HAP-1 (cell line): ENCODE measurements at regions not wholly inside any gene's neighbourhood (a gene's known extent, or its start where the extent isn't known, plus 50 kb on each side); places are given as distances from the start of the nearest gene placed in this dataset.

Experiments
- DNase-seq, 2 experiments: peaks; one replicate each; pipeline ENCODE4 v3.0.0-alpha.2; 2016 to 2020; ENCODE audit warnings: low spot score in 2 of 2
- H3K27me3 ChIP-seq: fragments of 250-450 bp; sonication (Bioruptor Pico); 2 replicates; pipeline ENCODE4 v1.5.1; 2020; ENCODE audit warnings: low read depth, mild to moderate bottlenecking, moderate library complexity
- H3K36me3 ChIP-seq: fragments of 250-450 bp; sonication (Bioruptor Pico); replicated peaks from 2 replicates; pipeline ENCODE4 v1.5.1; 2020; ENCODE audit warnings: mild to moderate bottlenecking
- H3K4me1 ChIP-seq: fragments of 250-450 bp; sonication (Bioruptor Pico); 2 replicates; pipeline ENCODE4 v1.5.1; 2020; ENCODE audit warnings: mild to moderate bottlenecking
- H3K4me3 ChIP-seq: fragments of 250-450 bp; sonication (Bioruptor Pico); 2 replicates; pipeline ENCODE4 v1.5.1; 2020; ENCODE audit warnings: mild to moderate bottlenecking, moderate library complexity
- H3K9me3 ChIP-seq: fragments of 250-450 bp; sonication (Bioruptor Pico); 2 replicates; pipeline ENCODE4 v1.5.1; 2020; ENCODE audit warnings: mild to moderate bottlenecking, moderate library complexity
- in situ Hi-C: fragments of 300-500 bp; cut with MboI; formaldehyde crosslinking; loops from 3 replicates; pipeline ENCODE4 v1.14.3; 2020; ENCODE audit warnings: low sequenced_read_pairs, inconsistent platforms, mixed read lengths

- no peaks in the 10 kb centered on the region for H3K36me3 ChIP-seq
- in situ Hi-C loops: no loop called here
- no peak overlapping the region for H3K4me3 ChIP-seq
- no peak for DNase-seq
- no peaks in the 10 kb centered on the region for H3K4me1 ChIP-seq
- no peaks in the 10 kb centered on the region for H3K27me3 ChIP-seq
- H3K9me3 ChIP-seq: no peaks in the 10 kb centered on the region
These were observed 305.8 kb upstream of the TPM1 start for GRCh38 chr15:62736756-62737155.

- Histone ChIP-seq H3K4me3 (no peak overlapping the region), H3K9me3 (no peaks in the 10 kb centered on the region), H3K4me1 (peaks cover 5% of the 10 kb centered on the region), H3K36me3 (no peaks in the 10 kb centered on the region), H3K27me3 (no peaks in the 10 kb centered on the region)
- in situ Hi-C loops: no loop called here
- DNase-seq: no peak
These were observed 305.0 kb upstream of the TPM1 start for GRCh38 chr15:62737551-62737950.

- no peaks in the 10 kb centered on the region for H3K27me3 ChIP-seq
- no peak for DNase-seq
- H3K9me3 ChIP-seq: no peaks in the 10 kb centered on the region
- no peak overlapping the region for H3K4me3 ChIP-seq
- H3K36me3 ChIP-seq: no peaks in the 10 kb centered on the region
- in situ Hi-C loops: no loop called here
- peaks cover 7% of the 10 kb centered on the region for H3K4me1 ChIP-seq
These were observed 303.5 kb upstream of the TPM1 start for GRCh38 chr15:62739082-62739481.

- H3K27me3 ChIP-seq: no peaks in the 10 kb centered on the region
- H3K36me3 ChIP-seq: no peaks in the 10 kb centered on the region
- H3K4me1 ChIP-seq: peaks cover 7% of the 10 kb centered on the region
- in situ Hi-C loops: no loop called here
- H3K4me3 ChIP-seq: no peak overlapping the region
- no peak for DNase-seq
- H3K9me3 ChIP-seq: no peaks in the 10 kb centered on the region
These were observed 303.0 kb upstream of the TPM1 start for GRCh38 chr15:62739507-62739906.

- H3K36me3 ChIP-seq: no peaks in the 10 kb centered on the region
- no peak overlapping the region for H3K4me3 ChIP-seq
- no peaks in the 10 kb centered on the region for H3K27me3 ChIP-seq
- H3K4me1 ChIP-seq: peaks cover 7% of the 10 kb centered on the region
- DNase-seq: no peak
- H3K9me3 ChIP-seq: no peaks in the 10 kb centered on the region
- in situ Hi-C loops: no loop called here
These were observed 302.2 kb upstream of the TPM1 start for GRCh38 chr15:62740141-62741004.

- in situ Hi-C loops: no loop called here
These were observed 301.4 kb upstream of the TPM1 start for GRCh38 chr15:62741106-62741505.

GRCh38 chr15:62742409-62743171, 300.0 kb upstream of the TPM1 start:
- Histone ChIP-seq H3K4me3 (no peak overlapping the region), H3K36me3 (no peaks in the 10 kb centered on the region), H3K27me3 (no peaks in the 10 kb centered on the region), H3K9me3 (no peaks in the 10 kb centered on the region), H3K4me1 (peaks cover 10% of the 10 kb centered on the region)
- in situ Hi-C loops: no loop called here
- DNase-seq: peak; percentile 84 to 95

More at GRCh38 chr15:62741106-62741505, 301.4 kb upstream of the TPM1 start:
- no peaks in the 10 kb centered on the region for H3K36me3 ChIP-seq
- no peaks in the 10 kb centered on the region for H3K9me3 ChIP-seq
- no peak for DNase-seq
- H3K27me3 ChIP-seq: no peaks in the 10 kb centered on the region
- peaks cover 10% of the 10 kb centered on the region for H3K4me1 ChIP-seq
- no peak overlapping the region for H3K4me3 ChIP-seq

- in situ Hi-C loops: no loop called here
- peak in 1 of 2 experiments; percentile 23 for DNase-seq
- Histone ChIP-seq H3K4me3 (no peak overlapping the region), H3K36me3 (no peaks in the 10 kb centered on the region), H3K4me1 (peaks cover 10% of the 10 kb centered on the region), H3K27me3 (no peaks in the 10 kb centered on the region), H3K9me3 (no peaks in the 10 kb centered on the region)
These were observed 296.8 kb upstream of the TPM1 start for GRCh38 chr15:62745621-62746225.

- in situ Hi-C loops: no loop called here
- Histone ChIP-seq H3K4me1 (peaks cover 3% of the 10 kb centered on the region), H3K27me3 (no peaks in the 10 kb centered on the region), H3K36me3 (no peaks in the 10 kb centered on the region), H3K4me3 (no peak overlapping the region), H3K9me3 (no peaks in the 10 kb centered on the region)
- DNase-seq: no peak
These were observed 294.4 kb upstream of the TPM1 start for GRCh38 chr15:62748196-62748595.

- no peaks in the 10 kb centered on the region for H3K36me3 ChIP-seq
- peaks cover 3% of the 10 kb centered on the region for H3K4me1 ChIP-seq
- in situ Hi-C loops: no loop called here
- no peaks in the 10 kb centered on the region for H3K9me3 ChIP-seq
- no peak for DNase-seq
- no peaks in the 10 kb centered on the region for H3K27me3 ChIP-seq
- no peak overlapping the region for H3K4me3 ChIP-seq
These were observed 293.3 kb upstream of the TPM1 start for GRCh38 chr15:62749036-62749815.

GRCh38 chr15:62750471-62750870, 292.1 kb upstream of the TPM1 start:
- in situ Hi-C loops: no loop called here
- Histone ChIP-seq H3K36me3 (no peaks in the 10 kb centered on the region), H3K4me3 (no peak overlapping the region), H3K4me1 (peaks cover 2% of the 10 kb centered on the region), H3K27me3 (no peaks in the 10 kb centered on the region), H3K9me3 (no peaks in the 10 kb centered on the region)
- DNase-seq: no peak

GRCh38 chr15:62752657-62753517, 289.7 kb upstream of the TPM1 start:
- no peak overlapping the region for H3K4me3 ChIP-seq
- DNase-seq: no peak
- H3K36me3 ChIP-seq: no peaks in the 10 kb centered on the region
- H3K9me3 ChIP-seq: no peaks in the 10 kb centered on the region
- in situ Hi-C loops: no loop called here
- H3K27me3 ChIP-seq: no peaks in the 10 kb centered on the region
- no peaks in the 10 kb centered on the region for H3K4me1 ChIP-seq
